Muscle layer of duodenum (tissue), 2 donors: ENCODE measurements at regions not wholly inside any gene's neighbourhood (a gene's known extent, or its start where the extent isn't known, plus 50 kb on each side); places are given as distances from the start of the nearest gene placed in this dataset.

Source experiments
- H3K27ac ChIP-seq: one replicate; pipeline ENCODE4 v1.7.0; 2013; ENCODE audit warnings: mild to moderate bottlenecking, low read length
- H3K27me3 ChIP-seq: one replicate; pipeline ENCODE4 v1.7.0; 2013; ENCODE audit warnings: low read depth, mild to moderate bottlenecking, control low read depth, low read length
- H3K36me3 ChIP-seq, 2 donors: one replicate each; pipeline ENCODE4 v1.7.0; 2013; ENCODE audit warnings: low read length in 2 of 2, control low read depth in 1 of 2, mild to moderate bottlenecking in 1 of 2; ENCODE audit not compliant: insufficient read depth in 2 of 2, control insufficient read depth in 1 of 2
- H3K4me1 ChIP-seq, 2 donors: one replicate each; pipeline ENCODE4 v1.7.0; 2013; ENCODE audit warnings: low read length in 2 of 2, mild to moderate bottlenecking in 2 of 2, control low read depth in 1 of 2, moderate library complexity in 1 of 2; ENCODE audit not compliant: insufficient read depth in 2 of 2, control insufficient read depth in 1 of 2
- H3K4me3 ChIP-seq, 2 donors: one replicate each; pipeline ENCODE4 v1.7.0; 2013; ENCODE audit warnings: low read length in 2 of 2, low read depth in 1 of 2, mild to moderate bottlenecking in 1 of 2
- H3K9me3 ChIP-seq, 2 donors: one replicate each; pipeline ENCODE4 v1.7.0; 2013; ENCODE audit warnings: low read length in 2 of 2, control low read depth in 1 of 2, mild to moderate bottlenecking in 1 of 2; ENCODE audit not compliant: control insufficient read depth in 1 of 2
- donor health status: healthy.

DNA sequence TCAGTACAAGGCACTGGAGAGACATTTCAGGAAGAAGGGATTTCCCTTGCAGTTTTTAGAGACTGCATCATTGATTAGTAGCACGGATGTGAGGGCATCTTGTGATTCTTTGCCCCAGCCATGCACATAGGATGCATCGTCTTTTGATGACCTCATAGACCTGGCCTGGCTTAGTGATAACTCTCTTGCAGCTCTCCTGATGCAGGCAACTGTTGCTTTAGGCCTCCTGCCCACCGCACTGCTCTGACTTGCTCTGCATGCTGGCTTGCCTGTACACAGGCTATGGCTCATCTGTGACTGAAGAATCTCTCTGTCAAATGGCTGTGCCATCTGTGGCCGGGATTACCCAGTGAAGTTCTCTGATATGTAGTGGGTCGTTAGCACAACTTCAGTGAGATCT, 207.7 kb upstream of the PTCHD4 start:
- Histone ChIP-seq H3K4me1 (no peaks in the 10 kb centered on the region), H3K27ac (no peak overlapping the region), H3K27me3 (no peaks in the 10 kb centered on the region), H3K4me3 (no peak overlapping the region), H3K9me3 (no peaks in the 10 kb centered on the region), H3K36me3 (no peaks in the 10 kb centered on the region)

GRCh38 chr6:48315915-48316314, 204.9 kb upstream of the PTCHD4 start:
- Histone ChIP-seq H3K36me3 (no peaks in the 10 kb centered on the region), H3K27ac (no peak overlapping the region), H3K4me1 (no peaks in the 10 kb centered on the region), H3K4me3 (no peak overlapping the region), H3K27me3 (no peaks in the 10 kb centered on the region), H3K9me3 (no peaks in the 10 kb centered on the region)

DNA sequence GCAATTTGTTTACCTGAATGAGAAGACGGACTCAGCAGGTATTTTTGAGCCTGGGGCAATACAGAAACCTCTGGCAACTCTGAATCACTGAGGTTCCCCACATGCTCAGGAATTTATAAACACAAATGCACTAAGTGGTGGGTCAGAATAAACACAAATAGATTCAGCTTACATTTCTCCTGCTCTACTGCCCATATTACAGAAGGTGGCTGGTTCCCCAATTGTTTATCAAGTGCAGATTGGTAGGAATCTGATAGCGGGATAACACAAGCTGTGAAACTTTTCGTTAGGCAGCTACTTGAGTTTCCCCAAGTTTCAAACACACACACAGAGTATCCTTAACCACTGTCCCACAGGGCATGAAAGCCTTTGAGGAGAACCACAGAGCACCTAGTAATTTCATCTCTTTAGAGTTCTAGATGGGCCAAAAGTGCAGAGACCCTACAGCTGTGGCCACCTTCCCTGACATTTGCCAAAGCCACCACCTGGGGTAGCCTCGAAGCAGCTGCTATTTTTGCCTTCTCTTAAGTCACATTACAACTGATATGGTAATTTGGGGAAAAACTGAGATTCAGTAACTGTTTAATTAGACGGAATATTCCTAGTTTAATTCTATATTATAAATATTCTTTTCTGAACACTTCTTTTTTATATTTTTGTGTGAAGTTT, 204.2 kb upstream of the PTCHD4 start:
- Histone ChIP-seq H3K9me3 (no peaks in the 10 kb centered on the region), H3K36me3 (no peaks in the 10 kb centered on the region), H3K27me3 (no peaks in the 10 kb centered on the region), H3K4me3 (no peak overlapping the region), H3K27ac (no peak overlapping the region), H3K4me1 (no peaks in the 10 kb centered on the region)

DNA sequence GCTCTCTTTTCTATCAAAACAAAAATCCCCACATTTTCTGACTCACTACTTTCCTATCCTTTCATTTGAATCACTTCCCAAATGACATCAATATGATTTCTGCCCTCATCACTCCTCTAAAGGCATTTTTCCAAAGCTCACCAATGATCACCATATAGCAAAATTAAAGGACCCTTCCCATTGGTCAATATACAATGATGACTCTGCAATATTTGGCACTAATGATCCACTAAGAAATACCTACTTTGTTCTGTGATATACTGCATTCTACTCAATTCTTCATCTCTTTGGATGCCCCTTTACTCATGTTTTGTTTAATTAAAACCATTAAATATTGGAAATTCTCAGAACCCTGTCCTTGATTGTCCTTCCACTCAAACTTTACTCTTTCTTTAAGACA, 200.3 kb upstream of the PTCHD4 start:
- H3K4me3 ChIP-seq: no peak overlapping the region
- H3K27me3 ChIP-seq: no peaks in the 10 kb centered on the region
- H3K9me3 ChIP-seq: no peaks in the 10 kb centered on the region
- H3K27ac ChIP-seq: no peak overlapping the region
- no peaks in the 10 kb centered on the region for H3K36me3 ChIP-seq
- H3K4me1 ChIP-seq: no peaks in the 10 kb centered on the region

DNA sequence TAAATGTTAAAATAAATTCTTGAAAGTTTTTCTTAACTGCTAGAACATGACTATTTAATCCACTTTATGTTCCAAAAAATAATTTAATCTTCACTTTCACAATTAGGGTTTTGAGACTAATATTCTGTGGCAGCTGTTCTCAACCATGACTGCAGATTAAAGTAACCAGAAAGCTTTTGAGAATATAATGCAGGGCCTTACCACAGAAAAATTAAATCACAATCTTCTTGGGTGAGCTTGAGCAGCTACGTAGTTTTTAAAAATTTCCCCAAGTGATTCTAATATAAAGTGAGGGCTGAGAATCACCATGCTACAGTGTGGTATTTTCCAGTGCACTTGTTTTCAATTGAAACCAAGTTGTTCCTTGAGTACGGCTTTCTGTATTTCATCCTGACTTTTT, 196.6 kb upstream of the PTCHD4 start:
- H3K36me3 ChIP-seq: no peaks in the 10 kb centered on the region
- H3K9me3 ChIP-seq: no peaks in the 10 kb centered on the region
- no peaks in the 10 kb centered on the region for H3K27me3 ChIP-seq
- H3K4me3 ChIP-seq: no peak overlapping the region
- H3K27ac ChIP-seq: no peak overlapping the region
- H3K4me1 ChIP-seq: no peaks in the 10 kb centered on the region

GRCh38 chr6:48290595-48290994, 179.6 kb upstream of the PTCHD4 start:
- H3K36me3 ChIP-seq: no peaks in the 10 kb centered on the region
- H3K27ac ChIP-seq: no peak overlapping the region
- no peak overlapping the region for H3K4me3 ChIP-seq
- no peaks in the 10 kb centered on the region for H3K27me3 ChIP-seq
- no peaks in the 10 kb centered on the region for H3K4me1 ChIP-seq
- H3K9me3 ChIP-seq: no peaks in the 10 kb centered on the region

DNA sequence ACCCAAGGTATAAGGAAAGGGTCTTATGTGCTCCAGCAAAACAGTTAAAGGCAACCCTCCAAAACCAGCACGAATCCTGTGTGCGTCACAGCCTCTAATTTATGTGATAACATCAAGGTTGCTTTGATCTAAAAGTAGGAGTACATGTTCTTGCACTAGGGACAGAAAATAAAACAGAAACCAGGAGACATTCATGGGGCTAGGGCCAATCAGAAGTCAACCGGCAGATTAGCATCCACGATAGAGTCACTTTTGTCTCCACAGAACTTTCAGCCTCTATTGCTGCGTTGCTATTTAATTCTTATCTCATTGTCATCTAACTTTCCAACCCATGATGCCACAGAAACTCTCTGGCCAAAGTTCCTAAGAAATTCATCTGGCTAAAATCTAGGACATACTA, 178.8 kb upstream of the PTCHD4 start:
- Histone ChIP-seq H3K27me3 (no peaks in the 10 kb centered on the region), H3K27ac (no peak overlapping the region), H3K4me3 (no peak overlapping the region), H3K36me3 (no peaks in the 10 kb centered on the region), H3K9me3 (no peaks in the 10 kb centered on the region), H3K4me1 (no peaks in the 10 kb centered on the region)

GRCh38 chr6:48281217-48281616, 170.2 kb upstream of the PTCHD4 start:
- no peak overlapping the region for H3K27ac ChIP-seq
- no peaks in the 10 kb centered on the region for H3K9me3 ChIP-seq
- H3K36me3 ChIP-seq: no peaks in the 10 kb centered on the region
- no peak overlapping the region for H3K4me3 ChIP-seq
- no peaks in the 10 kb centered on the region for H3K4me1 ChIP-seq
- no peaks in the 10 kb centered on the region for H3K27me3 ChIP-seq

DNA sequence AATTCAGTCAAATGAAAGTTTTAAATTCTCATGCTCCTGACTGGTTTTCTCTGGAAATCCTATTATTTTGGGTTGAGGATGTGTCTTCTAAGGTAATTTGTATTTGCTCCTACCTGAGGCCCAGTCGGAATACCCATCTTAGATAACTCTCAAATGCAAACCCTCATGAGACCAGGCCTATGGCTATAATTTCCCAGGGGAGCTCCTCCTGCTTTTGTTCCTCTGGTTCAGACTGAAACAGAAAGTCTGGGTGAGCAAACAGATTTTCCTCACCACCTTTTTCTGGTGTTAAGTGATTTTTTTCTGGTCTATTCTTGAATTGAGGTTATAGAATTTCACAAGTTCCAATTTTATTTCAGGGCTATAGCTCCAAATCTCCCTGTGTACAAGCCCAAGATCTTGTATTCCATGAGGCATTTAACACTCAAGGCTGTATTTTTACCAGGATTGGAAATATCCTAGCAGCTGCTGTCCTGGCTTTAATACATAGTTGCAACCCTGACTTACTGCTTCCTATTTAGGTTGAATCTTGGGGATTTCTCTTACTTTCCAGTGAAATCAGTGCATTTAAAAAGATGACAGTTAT, 169.1 kb upstream of the PTCHD4 start:
- no peaks in the 10 kb centered on the region for H3K9me3 ChIP-seq
- H3K4me1 ChIP-seq: no peaks in the 10 kb centered on the region
- no peaks in the 10 kb centered on the region for H3K36me3 ChIP-seq
- H3K27me3 ChIP-seq: no peaks in the 10 kb centered on the region
- no peak overlapping the region for H3K27ac ChIP-seq
- no peak overlapping the region for H3K4me3 ChIP-seq

GRCh38 chr6:48278261-48278660, 167.3 kb upstream of the PTCHD4 start:
- Histone ChIP-seq H3K27me3 (no peaks in the 10 kb centered on the region), H3K27ac (no peak overlapping the region), H3K4me3 (no peak overlapping the region), H3K9me3 (no peaks in the 10 kb centered on the region), H3K4me1 (no peaks in the 10 kb centered on the region), H3K36me3 (no peaks in the 10 kb centered on the region)

DNA sequence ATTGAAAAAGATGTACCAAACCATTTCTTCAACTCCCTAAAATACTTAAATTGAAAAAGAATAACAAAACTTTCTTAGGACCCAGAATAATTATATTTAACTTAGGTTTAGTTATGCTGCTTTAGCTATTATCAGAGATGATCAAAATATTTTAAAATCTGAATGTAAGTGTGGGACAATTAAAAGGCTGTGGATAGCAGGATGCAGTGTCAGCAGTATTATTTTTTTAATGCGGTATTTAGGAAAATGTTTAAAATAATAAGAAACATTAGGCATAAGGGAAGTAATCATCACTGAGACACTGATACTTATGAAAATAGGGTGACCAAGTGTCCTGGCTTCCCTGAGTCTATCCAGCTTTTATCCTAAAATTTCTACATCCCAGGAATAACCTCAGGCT, 161.5 kb upstream of the PTCHD4 start:
- Histone ChIP-seq H3K27me3 (no peaks in the 10 kb centered on the region), H3K36me3 (no peaks in the 10 kb centered on the region), H3K4me3 (no peak overlapping the region), H3K9me3 (no peaks in the 10 kb centered on the region), H3K27ac (no peak overlapping the region), H3K4me1 (no peaks in the 10 kb centered on the region)

DNA sequence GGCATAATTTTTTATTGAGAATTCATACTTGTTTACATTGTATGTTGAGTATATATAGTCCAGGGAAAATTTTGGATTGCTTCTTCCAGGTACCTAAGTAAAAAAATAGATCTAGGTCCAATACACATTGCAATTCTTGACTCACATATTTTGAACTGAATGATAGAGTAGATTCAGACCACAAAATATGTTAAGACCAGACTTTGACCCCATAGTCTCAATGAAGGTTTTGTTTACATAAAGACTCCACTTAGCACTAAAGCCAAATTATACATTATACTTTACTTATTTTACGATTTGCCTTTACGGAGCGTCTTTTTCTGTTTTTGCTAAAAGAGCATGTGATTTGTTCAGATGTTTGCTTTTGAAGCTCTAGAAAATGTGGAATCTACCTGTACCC, 144.1 kb upstream of the PTCHD4 start:
- Histone ChIP-seq H3K36me3 (no peaks in the 10 kb centered on the region), H3K4me3 (no peak overlapping the region), H3K4me1 (no peaks in the 10 kb centered on the region), H3K9me3 (no peaks in the 10 kb centered on the region), H3K27me3 (no peaks in the 10 kb centered on the region), H3K27ac (no peak overlapping the region)
